ENCODE measurements at regions not wholly inside any gene's neighbourhood (a gene's known extent, or its start where the extent isn't known, plus 50 kb on each side); places are given as distances from the start of the nearest gene placed in this dataset.

- Histone ChIP-seq H3K9me3 (replicated peaks; ENCODE audit: control insufficient read depth, insufficient read depth, low read length) (no peaks in the 10 kb centered on the region), H3K4me2 (ENCODE audit: insufficient read depth, low read length) (no peak overlapping the region), H3K79me2 (ENCODE audit: control insufficient read depth, insufficient read depth, low read length) (no peaks in the 10 kb centered on the region), H3K4me1 (ENCODE audit: control insufficient read depth, extremely low read depth, insufficient read depth, low read length) (peaks cover 17% of the 10 kb centered on the region), H3K9me1 (replicated peaks; ENCODE audit: control insufficient read depth, extremely low read depth, insufficient read depth, low read length) (no peaks in the 10 kb centered on the region), H3K36me3 (ENCODE audit: control insufficient read depth in 2 of 2, extremely low read depth in 1 of 2, insufficient read depth in 2 of 2, low read length in 2 of 2) (peaks cover 7 to 25% of the 10 kb centered on the region in 2 experiments), H4K20me1 (replicated peaks; ENCODE audit: control insufficient read depth, extremely low read depth, insufficient read depth, low read length) (no peaks in the 10 kb centered on the region), H2AFZ (ENCODE audit: low read depth, low read length) (no peak overlapping the region), H3K4me3 (replicated peaks in 1 of 3; ENCODE audit: insufficient read depth in 1 of 3, low read depth in 1 of 3, low read length in 3 of 3) (no peak overlapping the region), H3K9ac (replicated peaks; ENCODE audit: extremely low read depth, insufficient read depth, low read length) (no peak overlapping the region), H3K27me3 (ENCODE audit: control insufficient read depth in 2 of 2, insufficient read depth in 2 of 2, low read length in 2 of 2) (no peaks in the 10 kb centered on the region), H3K27ac (ENCODE audit: insufficient read depth, low read depth, low read length) (no peak overlapping the region)
- ChIA-PET POLR2A (no interaction called here), CTCF (interaction anchor here (1.1 to 2.6 kb wide), 5 partner anchors 14 to 167 kb away, joined by 3 to 6 read pairs (median 4); no protein-coding TSS in a partner anchor)
- FAIRE-seq (no peak), DNase-seq (ENCODE audit: low read depth, low spot score) (no peak)
- no TSS peak for BruUV-seq (replicated peaks)
- dilution Hi-C loops (cut with MboI; ENCODE audit: extremely low pct_ligation_motif_present, low sequenced_read_pairs) (no loop called here), intact Hi-C loops (cut with micrococcal nuclease) (no loop called here)
- TF ChIP-seq EZH2 (IDR thresholded peaks at IDR 0.05; ENCODE audit: borderline replicate concordance, low read depth, low read length, severe bottlenecking) (no peak), POLR2A (IDR thresholded peaks at IDR 0.05; ENCODE audit: low read depth, low read length) (no peak), POLR2AphosphoS5 (IDR thresholded peaks at IDR 0.05; ENCODE audit: insufficient read depth, low read depth, low read length) (no peak), MYC (IDR thresholded peaks at IDR 0.05; ENCODE audit: low read depth, low read length) (no peak), JUN (IDR thresholded peaks at IDR 0.05; ENCODE audit: borderline replicate concordance, insufficient read depth, insufficient read length, low read depth) (no peak), GATA2 (IDR thresholded peaks at IDR 0.05; ENCODE audit: insufficient read depth, insufficient read length, low read depth, low read length) (no peak), FOS (IDR thresholded peaks at IDR 0.05; ENCODE audit: borderline replicate concordance, insufficient read depth, low read length) (no peak), CTCF (IDR thresholded peaks at IDR 0.05; ENCODE audit: extremely low read depth in 1 of 2, insufficient read depth in 1 of 2, low read depth in 1 of 2, low read length in 2 of 2) (no peak), MAX (IDR thresholded peaks at IDR 0.05; ENCODE audit: insufficient read depth, insufficient read length) (no peak)
Measured at GRCh38 chr2:196244966-196245365, 73.6 kb upstream of the STK17B start.

Data from endothelial cell of umbilical vein (primary cell).